ENCODE measurements at regions not wholly inside any gene's neighbourhood (a gene's known extent, or its start where the extent isn't known, plus 50 kb on each side); places are given as distances from the start of the nearest gene placed in this dataset.

DNA sequence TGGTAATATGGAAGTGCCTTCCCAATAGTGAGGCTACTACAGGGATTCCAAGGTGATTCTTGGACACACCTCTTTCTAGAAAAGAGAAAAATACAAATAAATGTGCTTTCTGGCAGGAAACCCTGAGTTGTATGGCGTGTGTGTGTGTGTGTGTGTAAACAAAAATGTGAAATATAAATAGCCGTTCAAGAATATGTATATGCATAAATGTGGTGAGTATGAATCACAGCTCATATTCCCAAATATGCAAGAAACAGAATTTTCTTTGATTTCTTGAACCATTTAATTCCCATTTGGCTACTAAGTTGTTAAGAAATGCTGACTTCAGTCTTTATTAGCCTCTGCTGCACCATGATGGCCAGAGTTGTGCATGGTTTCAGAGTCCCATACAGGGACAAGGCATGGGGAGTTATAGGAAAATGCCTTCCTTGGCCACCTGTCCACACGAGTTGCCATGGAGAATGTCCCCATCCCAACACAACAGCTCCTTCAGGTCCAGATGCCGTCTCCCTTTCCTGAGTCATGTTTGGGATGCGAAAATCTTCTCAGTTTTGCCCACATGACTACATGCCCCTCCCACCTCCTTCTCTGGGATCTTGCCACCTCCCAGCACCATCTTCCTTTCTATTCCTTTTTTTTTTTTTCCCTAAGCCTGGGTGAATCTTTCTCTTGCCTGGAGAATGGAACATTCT is 312.4 kb upstream of the ECI2 start:
- 62 to 69% methylated on average over 5 of the region's 5 CpGs for WGBS, 2 experiments (ENCODE audit: low coverage in 1 of 2, low lambda C conversion rate in 2 of 2, missing lambda C conversion rate in 2 of 2)
- peaks cover 4% of the 10 kb centered on the region; the same call in 1 of the 2 replicates for H3K4me1 ChIP-seq (ENCODE audit: insufficient read depth)
- no peaks in the 10 kb centered on the region for H4K20me1 ChIP-seq (ENCODE audit: insufficient read depth)
- no peak for DNase-seq
- no peak overlapping the region for H2AFZ ChIP-seq
- H3K79me2 ChIP-seq (ENCODE audit: insufficient read depth) = no peaks in the 10 kb centered on the region
- H3K4me3 ChIP-seq = no peak overlapping the region
- H3K36me3 ChIP-seq (ENCODE audit: low read depth) = no peaks in the 10 kb centered on the region
- H3K9me2 ChIP-seq (ENCODE audit: insufficient read depth) = no peaks in the 10 kb centered on the region
- no peak for TF ChIP-seq EZH2phosphoT487 (IDR thresholded peaks at IDR 0.05; ENCODE audit: insufficient read depth, low read depth)
- no peaks in the 10 kb centered on the region for H3K27me3 ChIP-seq (replicated peaks; ENCODE audit: insufficient read depth)
- no peak overlapping the region for H3K9ac ChIP-seq
- peaks cover 2% of the 10 kb centered on the region; the same call in 1 of the 2 replicates for H3F3A ChIP-seq (ENCODE audit: insufficient read depth)
- no peak overlapping the region for H3K27ac ChIP-seq
- H3K9me3 ChIP-seq (ENCODE audit: low read depth) = no peaks in the 10 kb centered on the region
- in situ Hi-C loops (cut with MboI) = no loop called here
- no peak overlapping the region for H3K4me2 ChIP-seq (ENCODE audit: unreplicated experiment)

DNA sequence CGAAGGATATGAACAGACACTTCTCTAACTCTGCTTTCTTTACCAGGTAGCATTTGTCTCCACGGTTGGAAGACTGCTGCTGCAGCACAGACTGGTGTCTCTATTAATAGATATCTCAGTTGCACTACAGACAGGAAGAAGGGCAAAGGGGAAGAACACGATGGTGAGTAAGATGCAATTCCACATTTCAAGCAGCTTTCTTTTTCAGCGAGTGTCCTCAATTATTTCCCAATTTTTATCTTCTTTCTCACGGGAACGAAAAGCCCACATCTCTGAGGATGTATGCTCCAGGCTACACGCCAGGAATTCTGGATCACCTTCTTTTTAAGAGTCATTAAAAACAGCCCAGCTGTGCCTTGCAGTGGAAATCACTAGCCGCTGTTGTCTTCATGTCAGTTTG is 311.6 kb upstream of the ECI2 start:
- peaks cover 10% of the 10 kb centered on the region for H3K4me1 ChIP-seq (ENCODE audit: insufficient read depth)
- H3K4me3 ChIP-seq = no peak overlapping the region
- TF ChIP-seq EZH2 (IDR thresholded peaks at IDR 0.05; ENCODE audit: insufficient read depth, poor library complexity, severe bottlenecking) = no peak
- no peak for TF ChIP-seq EZH2phosphoT487 (IDR thresholded peaks at IDR 0.05; ENCODE audit: insufficient read depth, low read depth)
- no peaks in the 10 kb centered on the region for H3K36me3 ChIP-seq (ENCODE audit: low read depth)
- no peaks in the 10 kb centered on the region for H4K20me1 ChIP-seq (ENCODE audit: insufficient read depth)
- in situ Hi-C loops (cut with MboI) = no loop called here
- H3K27ac ChIP-seq = no peak overlapping the region
- no peaks in the 10 kb centered on the region for H3K9me2 ChIP-seq (ENCODE audit: insufficient read depth)
- H3F3A ChIP-seq (ENCODE audit: insufficient read depth) = peaks cover 9% of the 10 kb centered on the region; the same call in 1 of the 2 replicates
- H3K9ac ChIP-seq = no peak overlapping the region
- H3K79me2 ChIP-seq (ENCODE audit: insufficient read depth) = no peaks in the 10 kb centered on the region
- no peaks in the 10 kb centered on the region for H3K27me3 ChIP-seq (replicated peaks; ENCODE audit: insufficient read depth)
- WGBS, 2 experiments (ENCODE audit: low coverage in 1 of 2, low lambda C conversion rate in 2 of 2, missing lambda C conversion rate in 2 of 2) = 53 to 62% methylated on average over 8 of the region's 8 CpGs
- H3K9me3 ChIP-seq (ENCODE audit: low read depth) = no peaks in the 10 kb centered on the region
- peak; percentile 61 for DNase-seq
- H2AFZ ChIP-seq = 0 out of 2 replicates have a peak overlapping the region, but pooled peaks have one; percentile 14
- no peak overlapping the region for H3K4me2 ChIP-seq (ENCODE audit: unreplicated experiment)

DNA sequence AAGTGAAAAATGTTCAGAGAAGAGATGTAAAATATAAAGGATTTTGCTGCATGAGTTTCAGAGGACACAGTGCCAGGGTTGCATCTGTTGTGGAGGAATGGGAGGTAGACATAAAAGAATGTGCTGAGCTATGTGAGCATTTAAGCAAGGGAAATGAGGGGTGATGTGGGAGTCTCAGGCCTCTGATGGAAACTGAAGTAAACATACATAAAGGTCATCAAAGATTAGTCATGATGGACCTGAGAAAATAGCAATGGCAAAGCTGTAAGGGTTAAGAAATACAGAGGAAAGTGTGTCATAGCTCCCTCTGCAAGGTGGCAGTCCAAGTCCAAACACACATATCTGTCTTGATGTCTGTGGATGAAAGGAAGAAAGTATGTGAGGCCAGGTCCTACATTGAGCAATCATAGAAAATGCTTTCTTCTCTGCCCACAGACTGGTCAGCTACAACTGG is 306.6 kb upstream of the ECI2 start:
- Histone ChIP-seq H4K20me1 (ENCODE audit: insufficient read depth) (no peaks in the 10 kb centered on the region), H3K27me3 (replicated peaks; ENCODE audit: insufficient read depth) (no peaks in the 10 kb centered on the region), H3K79me2 (ENCODE audit: insufficient read depth) (no peaks in the 10 kb centered on the region), H2AFZ (no peak overlapping the region), H3K9ac (no peak overlapping the region), H3K9me2 (ENCODE audit: insufficient read depth) (no peaks in the 10 kb centered on the region), H3K36me3 (ENCODE audit: low read depth) (no peaks in the 10 kb centered on the region), H3K4me1 (ENCODE audit: insufficient read depth) (peaks cover 12% of the 10 kb centered on the region; the same call in 1 of the 2 replicates), H3K27ac (no peak overlapping the region), H3K4me3 (no peak overlapping the region), H3K9me3 (ENCODE audit: low read depth) (no peaks in the 10 kb centered on the region), H3F3A (ENCODE audit: insufficient read depth) (peaks cover 14% of the 10 kb centered on the region; the same call in 1 of the 2 replicates), H3K4me2 (ENCODE audit: unreplicated experiment) (no peak overlapping the region)
- peak; percentile 19 for DNase-seq
- in situ Hi-C loops (cut with MboI) = no loop called here
- TF ChIP-seq EZH2phosphoT487 (IDR thresholded peaks at IDR 0.05; ENCODE audit: insufficient read depth, low read depth) = no peak
- TF ChIP-seq EZH2 (IDR thresholded peaks at IDR 0.05; ENCODE audit: insufficient read depth, poor library complexity, severe bottlenecking) = no peak

DNA sequence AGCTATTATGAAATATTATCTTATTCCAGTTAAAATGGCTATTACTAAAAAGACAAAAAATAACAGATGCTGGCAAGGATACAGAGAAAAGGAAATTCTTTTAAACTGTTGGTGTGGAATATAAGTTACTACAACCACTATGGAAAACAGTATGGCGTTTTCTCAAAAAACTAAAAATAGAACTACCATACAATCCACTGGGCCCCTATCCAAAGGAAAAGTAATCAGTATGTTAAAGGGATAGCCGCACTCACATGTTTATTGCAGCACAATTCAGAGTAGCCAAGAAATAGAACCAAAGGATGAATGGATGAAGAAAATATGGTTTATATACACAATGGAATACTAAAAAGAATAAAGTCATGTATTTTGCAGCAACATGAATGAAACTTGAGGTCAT is 303.8 kb upstream of the ECI2 start:
- H3K79me2 ChIP-seq (ENCODE audit: insufficient read depth) = no peaks in the 10 kb centered on the region
- TF ChIP-seq EZH2 (IDR thresholded peaks at IDR 0.05; ENCODE audit: insufficient read depth, poor library complexity, severe bottlenecking) (no peak), EZH2phosphoT487 (IDR thresholded peaks at IDR 0.05; ENCODE audit: insufficient read depth, low read depth) (no peak)
- H3F3A ChIP-seq (ENCODE audit: insufficient read depth) = peaks cover 14% of the 10 kb centered on the region; the same call in 1 of the 2 replicates
- no peak overlapping the region for H3K27ac ChIP-seq
- in situ Hi-C loops (cut with MboI) = no loop called here
- H2AFZ ChIP-seq = no peak overlapping the region
- no peaks in the 10 kb centered on the region for H3K36me3 ChIP-seq (ENCODE audit: low read depth)
- no peak overlapping the region for H3K9ac ChIP-seq
- no peaks in the 10 kb centered on the region for H3K9me2 ChIP-seq (ENCODE audit: insufficient read depth)
- H3K4me3 ChIP-seq = no peak overlapping the region
- H3K4me2 ChIP-seq (ENCODE audit: unreplicated experiment) = no peak overlapping the region
- no peak for DNase-seq
- no peaks in the 10 kb centered on the region for H3K9me3 ChIP-seq (ENCODE audit: low read depth)
- H3K27me3 ChIP-seq (replicated peaks; ENCODE audit: insufficient read depth) = no peaks in the 10 kb centered on the region
- no peaks in the 10 kb centered on the region for H4K20me1 ChIP-seq (ENCODE audit: insufficient read depth)
- H3K4me1 ChIP-seq (ENCODE audit: insufficient read depth) = peaks cover 12% of the 10 kb centered on the region; the same call in 1 of the 2 replicates
- WGBS, 2 experiments (ENCODE audit: low coverage in 1 of 2, low lambda C conversion rate in 2 of 2, missing lambda C conversion rate in 2 of 2) = 67 to 70% methylated on average over 2 of the region's 2 CpGs

Measured in GM23248 (cell line).